BLaER1 treated with 17β-estradiol and CSF1 and Interleukin-3, amounts not matched to agents 10 nM and 100 nM (cell line): ENCODE measurements at regions not wholly inside any gene's neighbourhood (a gene's known extent, or its start where the extent isn't known, plus 50 kb on each side); places are given as distances from the start of the nearest gene placed in this dataset.
"Not testable (repeated sequence)": the region's sequence is repeated elsewhere in the genome, so short reads cannot be mapped to it uniquely, and the experiment has no call there.

Source experiments
- H3K27ac ChIP-seq, 11 experiments: shearing (Covaris generic); formaldehyde crosslinking; 2 replicates each; pipeline ENCODE4 v1.8.1; 2022
- H3K27me3 ChIP-seq, 11 experiments: shearing (Covaris generic); formaldehyde crosslinking; 2 replicates each; pipeline ENCODE4 v1.8.1; 2022
- H3K36me3 ChIP-seq, 11 experiments: shearing (Covaris generic); formaldehyde crosslinking; 2 replicates each; pipeline ENCODE4 v1.8.1; 2022
- H3K4me1 ChIP-seq, 10 experiments: shearing (Covaris generic); formaldehyde crosslinking; 2 replicates each; pipeline ENCODE4 v1.8.1; 2022
- H3K4me2 ChIP-seq, 11 experiments: shearing (Covaris generic); formaldehyde crosslinking; 2 replicates each; pipeline ENCODE4 v1.8.1; 2022
- H3K4me3 ChIP-seq, 10 experiments: shearing (Covaris generic); formaldehyde crosslinking; 2 replicates each; pipeline ENCODE4 v1.8.1; 2022
- H3K9ac ChIP-seq, 11 experiments: shearing (Covaris generic); formaldehyde crosslinking; 2 replicates each; pipeline ENCODE4 v1.8.1; 2022
- H3K9me3 ChIP-seq, 11 experiments: shearing (Covaris generic); formaldehyde crosslinking; replicated peaks in 1 of 11; 2 replicates each; pipeline ENCODE4 v1.8.1; 2022
- H4K20me1 ChIP-seq, 11 experiments: shearing (Covaris generic); formaldehyde crosslinking; 2 replicates each; pipeline ENCODE4 v1.8.1; 2022
- Cebpa-rat ChIP-seq, 11 experiments: shearing (Covaris generic); IDR thresholded peaks; 2 replicates each; pipeline ENCODE4 v1.8.1; 2022

- no peak for TF ChIP-seq Cebpa-rat (IDR thresholded peaks at IDR 0.05)
- H3K4me2 ChIP-seq = no peak overlapping the region
- H3K9ac ChIP-seq = no peak overlapping the region
- no peak overlapping the region for H3K27ac ChIP-seq
- H4K20me1 ChIP-seq = no peaks in the 10 kb centered on the region
- no peak overlapping the region for H3K4me3 ChIP-seq
- no peaks in the 10 kb centered on the region for H3K36me3 ChIP-seq
- no peaks in the 10 kb centered on the region for H3K4me1 ChIP-seq
- H3K9me3 ChIP-seq = peaks cover 7 to 20% (median 12%) of the 10 kb centered on the region in 11 experiments; a peak in 17 of 22 replicates
- H3K27me3 ChIP-seq = no peaks in the 10 kb centered on the region
Measured at GRCh38 chr3:25171897-25172296, 256.2 kb upstream of the RARB start.

- Histone ChIP-seq H3K4me2 (no peak overlapping the region), H3K9me3 (peaks cover 6 to 11% (median 7%) of the 10 kb centered on the region in 11 experiments; a peak in 17 of 22 replicates), H3K27ac (no peak overlapping the region), H3K4me1 (no peaks in the 10 kb centered on the region), H3K36me3 (no peaks in the 10 kb centered on the region), H3K9ac (no peak overlapping the region), H3K27me3 (no peaks in the 10 kb centered on the region), H4K20me1 (no peaks in the 10 kb centered on the region), H3K4me3 (no peak overlapping the region)
- no peak for TF ChIP-seq Cebpa-rat (IDR thresholded peaks at IDR 0.05)
Measured at GRCh38 chr3:25173606-25174005, 254.5 kb upstream of the RARB start.

GRCh38 chr3:25174251-25174650 is 253.8 kb upstream of the RARB start:
- H3K4me1 ChIP-seq = no peaks in the 10 kb centered on the region
- no peak for TF ChIP-seq Cebpa-rat (IDR thresholded peaks at IDR 0.05)
- peaks cover 0 to 5% (median under 1%) of the 10 kb centered on the region in 11 experiments; a peak in 12 of 22 replicates for H3K9me3 ChIP-seq
- H3K27me3 ChIP-seq = no peaks in the 10 kb centered on the region
- no peak overlapping the region for H3K9ac ChIP-seq
- H3K36me3 ChIP-seq = no peaks in the 10 kb centered on the region
- H3K4me2 ChIP-seq = no peak overlapping the region
- no peaks in the 10 kb centered on the region for H4K20me1 ChIP-seq
- H3K27ac ChIP-seq = no peak overlapping the region
- H3K4me3 ChIP-seq = no peak overlapping the region

GRCh38 chr3:25177041-25177440 is 251.0 kb upstream of the RARB start:
- Histone ChIP-seq H3K4me3 (no peak overlapping the region), H3K9me3 (no peaks in the 10 kb centered on the region), H3K9ac (no peak overlapping the region), H3K36me3 (no peaks in the 10 kb centered on the region), H3K4me1 (no peaks in the 10 kb centered on the region), H3K4me2 (no peak overlapping the region), H3K27me3 (no peaks in the 10 kb centered on the region), H4K20me1 (no peaks in the 10 kb centered on the region), H3K27ac (no peak overlapping the region)
- no peak for TF ChIP-seq Cebpa-rat (IDR thresholded peaks at IDR 0.05)

GRCh38 chr3:25178672-25179071 is 249.4 kb upstream of the RARB start:
- H3K27ac ChIP-seq = no peak overlapping the region
- no peak overlapping the region for H3K4me3 ChIP-seq
- H3K4me2 ChIP-seq = no peak overlapping the region
- no peak overlapping the region for H3K9ac ChIP-seq
- H4K20me1 ChIP-seq = no peaks in the 10 kb centered on the region
- no peaks in the 10 kb centered on the region for H3K9me3 ChIP-seq
- H3K4me1 ChIP-seq = no peaks in the 10 kb centered on the region
- no peaks in the 10 kb centered on the region for H3K36me3 ChIP-seq
- TF ChIP-seq Cebpa-rat (IDR thresholded peaks at IDR 0.05) = no peak
- no peaks in the 10 kb centered on the region for H3K27me3 ChIP-seq

GRCh38 chr3:25181096-25181495 is 247.0 kb upstream of the RARB start:
- no peak for TF ChIP-seq Cebpa-rat (IDR thresholded peaks at IDR 0.05)
- no peaks in the 10 kb centered on the region for H3K36me3 ChIP-seq
- H3K4me3 ChIP-seq = no peak overlapping the region
- no peak overlapping the region for H3K4me2 ChIP-seq
- no peaks in the 10 kb centered on the region for H3K9me3 ChIP-seq
- no peaks in the 10 kb centered on the region for H4K20me1 ChIP-seq
- no peak overlapping the region for H3K9ac ChIP-seq
- H3K4me1 ChIP-seq = no peaks in the 10 kb centered on the region
- H3K27me3 ChIP-seq = no peaks in the 10 kb centered on the region
- no peak overlapping the region for H3K27ac ChIP-seq

GRCh38 chr3:25182794-25183193 is 245.3 kb upstream of the RARB start:
- H3K4me3 ChIP-seq = no peak overlapping the region
- H3K4me2 ChIP-seq = no peak overlapping the region
- no peak for TF ChIP-seq Cebpa-rat (IDR thresholded peaks at IDR 0.05)
- no peaks in the 10 kb centered on the region for H3K27me3 ChIP-seq
- no peaks in the 10 kb centered on the region for H3K36me3 ChIP-seq
- no peaks in the 10 kb centered on the region for H3K9me3 ChIP-seq
- no peak overlapping the region for H3K9ac ChIP-seq
- H3K4me1 ChIP-seq = no peaks in the 10 kb centered on the region
- no peak overlapping the region for H3K27ac ChIP-seq
- H4K20me1 ChIP-seq = no peaks in the 10 kb centered on the region

GRCh38 chr3:25184641-25185250 is 243.3 kb upstream of the RARB start:
- no peaks in the 10 kb centered on the region for H3K9me3 ChIP-seq
- no peaks in the 10 kb centered on the region for H3K27me3 ChIP-seq
- H3K4me1 ChIP-seq = no peaks in the 10 kb centered on the region
- H3K27ac ChIP-seq = no peak overlapping the region
- no peak for TF ChIP-seq Cebpa-rat (IDR thresholded peaks at IDR 0.05)
- no peak overlapping the region for H3K4me3 ChIP-seq
- H3K4me2 ChIP-seq = no peak overlapping the region
- no peaks in the 10 kb centered on the region for H4K20me1 ChIP-seq
- H3K9ac ChIP-seq = no peak overlapping the region
- no peaks in the 10 kb centered on the region for H3K36me3 ChIP-seq

GRCh38 chr3:25191673-25192072 is 236.4 kb upstream of the RARB start:
- TF ChIP-seq Cebpa-rat (IDR thresholded peaks at IDR 0.05) = no peak
- no peak overlapping the region for H3K9ac ChIP-seq
- H3K4me3 ChIP-seq = no peak overlapping the region
- H3K4me1 ChIP-seq = no peaks in the 10 kb centered on the region
- no peaks in the 10 kb centered on the region for H3K27me3 ChIP-seq
- no peak overlapping the region for H3K4me2 ChIP-seq
- no peaks in the 10 kb centered on the region for H3K36me3 ChIP-seq
- H4K20me1 ChIP-seq = no peaks in the 10 kb centered on the region
- no peaks in the 10 kb centered on the region for H3K9me3 ChIP-seq
- H3K27ac ChIP-seq = no peak overlapping the region

GRCh38 chr3:25199567-25199966 is 228.5 kb upstream of the RARB start:
- not testable (repeated sequence) for H4K20me1 ChIP-seq, H3K4me2 ChIP-seq, H3K27me3 ChIP-seq, H3K9me3 ChIP-seq, H3K27ac ChIP-seq, H3K36me3 ChIP-seq, H3K9ac ChIP-seq, H3K4me1 ChIP-seq, H3K4me3 ChIP-seq
